Hepatocyte (in vitro differentiated cells): ENCODE measurements at regions not wholly inside any gene's neighbourhood (a gene's known extent, or its start where the extent isn't known, plus 50 kb on each side); places are given as distances from the start of the nearest gene placed in this dataset.

Experiments used
- DNase-seq: peaks from one replicate; pipeline ENCODE4 v3.0.0-alpha.2; 2016; ENCODE audit warnings: low spot score
- H2AFZ ChIP-seq: fragments of 200-600 bp; sonication (generic); 2 replicates; pipeline ENCODE4 v1.6.0; 2016; ENCODE audit warnings: antibody characterized with exemption, mild to moderate bottlenecking
- H3K27ac ChIP-seq: fragments of 200-600 bp; sonication (generic); 2 replicates; pipeline ENCODE4 v1.5.1; 2016; ENCODE audit warnings: mild to moderate bottlenecking
- H3K27me3 ChIP-seq: fragments of 200-600 bp; sonication (generic); 2 replicates; pipeline ENCODE4 v1.6.1; 2016
- H3K36me3 ChIP-seq: fragments of 200-600 bp; sonication (generic); replicated peaks from 2 replicates; pipeline ENCODE4 v1.5.1; 2016; ENCODE audit warnings: low read depth; ENCODE audit not compliant: insufficient read depth
- H3K4me1 ChIP-seq: fragments of 200-600 bp; sonication (generic); 2 replicates; pipeline ENCODE4 v1.5.1; 2016; ENCODE audit warnings: mild to moderate bottlenecking, moderate library complexity; ENCODE audit not compliant: insufficient read depth
- H3K4me2 ChIP-seq: fragments of 200-600 bp; sonication (generic); 2 replicates; pipeline ENCODE4 v1.6.0; 2016
- H3K4me3 ChIP-seq: fragments of 200-600 bp; sonication (generic); 2 replicates; pipeline ENCODE4 v1.5.1; 2016; ENCODE audit warnings: mild to moderate bottlenecking
- H3K79me2 ChIP-seq: fragments of 200-600 bp; sonication (generic); 2 replicates; pipeline ENCODE4 v1.6.0; 2017; ENCODE audit warnings: mild to moderate bottlenecking
- H3K9me2 ChIP-seq: fragments of 200-600 bp; sonication (generic); replicated peaks from 2 replicates; pipeline ENCODE4 v1.6.0; 2017; ENCODE audit warnings: mild to moderate bottlenecking; ENCODE audit not compliant: insufficient read depth
- H3K9me3 ChIP-seq: fragments of 200-600 bp; sonication (generic); 2 replicates; pipeline ENCODE4 v1.5.1; 2016; ENCODE audit warnings: low read depth, mild to moderate bottlenecking
- H4K20me1 ChIP-seq: fragments of 200-600 bp; sonication (generic); 2 replicates; pipeline ENCODE4 v1.6.0; 2016; ENCODE audit warnings: mild to moderate bottlenecking; ENCODE audit not compliant: insufficient read depth, poor library complexity, severe bottlenecking
- CTCF ChIP-seq: fragments of 200-600 bp; sonication (generic); IDR thresholded peaks from 2 replicates; pipeline ENCODE4 v1.5.1; 2016; ENCODE audit warnings: antibody characterized with exemption, mild to moderate bottlenecking; ENCODE audit not compliant: poor library complexity
- EZH2 ChIP-seq: fragments of 200-600 bp; sonication (generic); IDR thresholded peaks from 2 replicates; pipeline ENCODE4 v1.6.1; 2016; ENCODE audit warnings: antibody characterized with exemption, mild to moderate bottlenecking, borderline replicate concordance
- EZH2phosphoT487 ChIP-seq: fragments of 200-600 bp; sonication (generic); IDR thresholded peaks from one replicate; pipeline ENCODE4 v1.6.1; 2018; ENCODE audit warnings: antibody characterized with exemption, mild to moderate bottlenecking, low read depth, moderate library complexity; ENCODE audit not compliant: unreplicated experiment, severe bottlenecking
- WGBS: methylation state at CpG from one replicate; pipeline ENCODE4 v1.1.6; 2016; ENCODE audit warnings: low lambda C conversion rate; ENCODE audit errors: missing lambda C conversion rate; 5-methylcytosine and 5-hydroxymethylcytosine counted together

GRCh38 chr18:44589693-44590355, 90.9 kb upstream of the SETBP1 start:
- WGBS = 91% methylated on average over 3 of the region's 3 CpGs
- no peaks in the 10 kb centered on the region for H3K9me2 ChIP-seq
- no peak overlapping the region for H2AFZ ChIP-seq
- TF ChIP-seq EZH2phosphoT487 (no peak), EZH2 (no peak), CTCF (no peak)
- H4K20me1 ChIP-seq = no peaks in the 10 kb centered on the region
- peak; percentile 17 for DNase-seq
- peak overlapping the region; percentile 25 for H3K27ac ChIP-seq
- H3K36me3 ChIP-seq = no peaks in the 10 kb centered on the region
- H3K9me3 ChIP-seq = no peaks in the 10 kb centered on the region
- H3K79me2 ChIP-seq = no peaks in the 10 kb centered on the region
- H3K4me3 ChIP-seq = no peak overlapping the region
- no peaks in the 10 kb centered on the region for H3K27me3 ChIP-seq
- H3K4me1 ChIP-seq = peaks cover 22% of the 10 kb centered on the region
- H3K4me2 ChIP-seq = no peak overlapping the region

GRCh38 chr18:44590956-44591670, 89.6 kb upstream of the SETBP1 start:
- Histone ChIP-seq H3K4me3 (no peak overlapping the region), H3K4me2 (no peak overlapping the region), H3K27ac (peak overlapping the region; percentile 4), H3K4me1 (peaks cover 29% of the 10 kb centered on the region), H3K36me3 (no peaks in the 10 kb centered on the region), H3K9me3 (no peaks in the 10 kb centered on the region), H2AFZ (no peak overlapping the region), H4K20me1 (no peaks in the 10 kb centered on the region), H3K27me3 (no peaks in the 10 kb centered on the region), H3K79me2 (no peaks in the 10 kb centered on the region), H3K9me2 (no peaks in the 10 kb centered on the region)
- WGBS = 50% methylated on average over 1 of the region's 1 CpG
- DNase-seq = no peak
- TF ChIP-seq EZH2phosphoT487 (no peak), EZH2 (no peak), CTCF (no peak)

GRCh38 chr18:44592639-44593038, 88.0 kb upstream of the SETBP1 start:
- Histone ChIP-seq H3K9me3 (no peaks in the 10 kb centered on the region), H3K4me3 (no peak overlapping the region), H3K27ac (no peak overlapping the region), H3K4me2 (no peak overlapping the region), H3K9me2 (no peaks in the 10 kb centered on the region), H3K4me1 (peaks cover 29% of the 10 kb centered on the region), H2AFZ (no peak overlapping the region), H3K36me3 (no peaks in the 10 kb centered on the region), H3K27me3 (no peaks in the 10 kb centered on the region), H3K79me2 (no peaks in the 10 kb centered on the region), H4K20me1 (no peaks in the 10 kb centered on the region)
- DNase-seq = peak; percentile 13
- WGBS = 28% methylated on average over 2 of the region's 2 CpGs
- no peak for TF ChIP-seq EZH2
- TF ChIP-seq CTCF = no peak
- TF ChIP-seq EZH2phosphoT487 = no peak
